ENCODE measurements at regions not wholly inside any gene's neighbourhood (a gene's known extent, or its start where the extent isn't known, plus 50 kb on each side); places are given as distances from the start of the nearest gene placed in this dataset.

- H3K4me3 ChIP-seq (ENCODE audit: low read depth, low read length): no peak overlapping the region
- WGBS (ENCODE audit: insufficient coverage): no CpG with 5 or more reads among the region's 4 CpGs
- no peak overlapping the region for H3K27ac ChIP-seq (ENCODE audit: low read depth, low read length)
Observed at GRCh38 chr6:29884261-29884660, 56.6 kb downstream of the HLA-G start.

DNA sequence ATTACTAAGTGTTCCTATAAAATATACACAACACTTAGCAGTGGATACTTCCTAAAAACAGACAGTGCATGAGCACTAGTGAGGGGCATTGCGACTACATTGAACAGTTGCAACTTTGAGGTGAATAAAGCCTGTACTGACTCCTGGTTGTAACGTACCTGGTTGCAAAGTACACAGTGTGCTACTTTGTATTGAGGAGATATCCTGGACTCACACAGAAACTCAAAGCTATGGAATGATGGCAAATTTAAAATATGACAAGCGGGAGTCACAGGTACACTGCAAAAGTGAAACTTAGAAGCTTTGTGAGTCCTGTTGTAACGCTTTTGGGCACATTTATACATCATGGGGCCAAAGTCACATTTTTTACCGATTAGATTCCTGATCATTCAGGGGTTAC, 55.6 kb upstream of the HLA-A start:
- Histone ChIP-seq H3K36me3 (ENCODE audit: control insufficient read depth, insufficient read depth, low read length) (no peaks in the 10 kb centered on the region), H3K27me3 (ENCODE audit: control insufficient read depth, insufficient read depth, low read length) (peaks cover 12% of the 10 kb centered on the region), H3K4me3 (ENCODE audit: low read depth, low read length) (no peak overlapping the region), H3K27ac (ENCODE audit: low read depth, low read length) (no peak overlapping the region), H3K9me3 (ENCODE audit: control insufficient read depth, insufficient read depth, low read length) (no peaks in the 10 kb centered on the region), H3K4me1 (ENCODE audit: control insufficient read depth, insufficient read depth, low read length) (peaks cover 19% of the 10 kb centered on the region)
- 100% methylated on average over 1 of the region's 5 CpGs for WGBS (ENCODE audit: insufficient coverage)
- DNase-seq (ENCODE audit: low read depth in 4 of 6, low spot score in 6 of 6): no peak

More at GRCh38 chr6:29884261-29884660, 56.6 kb downstream of the HLA-G start:
- DNase-seq (ENCODE audit: low read depth in 4 of 6, low spot score in 6 of 6): no peak
- H3K4me1 ChIP-seq (ENCODE audit: control insufficient read depth, insufficient read depth, low read length): peaks cover 19% of the 10 kb centered on the region
- no peaks in the 10 kb centered on the region for H3K9me3 ChIP-seq (ENCODE audit: control insufficient read depth, insufficient read depth, low read length)
- H3K27me3 ChIP-seq (ENCODE audit: control insufficient read depth, insufficient read depth, low read length): peaks cover 12% of the 10 kb centered on the region
- no peaks in the 10 kb centered on the region for H3K36me3 ChIP-seq (ENCODE audit: control insufficient read depth, insufficient read depth, low read length)

DNA sequence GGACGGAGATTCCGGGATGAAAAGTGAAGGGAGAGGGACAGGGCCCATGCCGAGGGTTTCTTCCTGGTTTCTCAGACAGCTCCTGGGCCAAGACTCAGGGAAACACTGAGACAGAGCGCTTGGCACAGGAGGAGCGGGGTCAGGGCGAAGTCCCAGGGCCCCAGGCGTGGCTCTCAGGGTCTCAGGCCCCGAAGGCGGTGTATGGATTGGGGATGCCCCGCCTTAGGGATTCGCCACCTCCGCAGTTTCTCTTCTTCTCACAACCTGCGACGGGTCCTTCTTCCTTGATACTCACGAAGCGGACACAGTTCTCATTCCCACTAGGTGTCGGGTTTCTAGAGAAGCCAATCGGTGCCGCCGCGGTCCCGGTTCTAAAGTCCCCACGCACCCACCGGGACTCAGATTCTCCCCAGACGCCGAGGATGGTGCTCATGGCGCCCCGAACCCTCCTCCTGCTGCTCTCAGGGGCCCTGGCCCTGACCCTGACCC, 55.0 kb upstream of the HLA-A start:
- peaks cover 19% of the 10 kb centered on the region for H3K4me1 ChIP-seq (ENCODE audit: control insufficient read depth, insufficient read depth, low read length)
- H3K4me3 ChIP-seq (ENCODE audit: low read depth, low read length): peak overlapping the region; percentile 65
- H3K27ac ChIP-seq (ENCODE audit: low read depth, low read length): no peak overlapping the region
- peaks cover 12% of the 10 kb centered on the region for H3K27me3 ChIP-seq (ENCODE audit: control insufficient read depth, insufficient read depth, low read length)
- WGBS (ENCODE audit: insufficient coverage): 2% methylated on average over 10 of the region's 28 CpGs
- H3K36me3 ChIP-seq (ENCODE audit: control insufficient read depth, insufficient read depth, low read length): no peaks in the 10 kb centered on the region
- no peaks in the 10 kb centered on the region for H3K9me3 ChIP-seq (ENCODE audit: control insufficient read depth, insufficient read depth, low read length)
- peak in 2 of 6 donors; percentile 24 to 38 for DNase-seq (ENCODE audit: low read depth in 4 of 6, low spot score in 6 of 6)

DNA sequence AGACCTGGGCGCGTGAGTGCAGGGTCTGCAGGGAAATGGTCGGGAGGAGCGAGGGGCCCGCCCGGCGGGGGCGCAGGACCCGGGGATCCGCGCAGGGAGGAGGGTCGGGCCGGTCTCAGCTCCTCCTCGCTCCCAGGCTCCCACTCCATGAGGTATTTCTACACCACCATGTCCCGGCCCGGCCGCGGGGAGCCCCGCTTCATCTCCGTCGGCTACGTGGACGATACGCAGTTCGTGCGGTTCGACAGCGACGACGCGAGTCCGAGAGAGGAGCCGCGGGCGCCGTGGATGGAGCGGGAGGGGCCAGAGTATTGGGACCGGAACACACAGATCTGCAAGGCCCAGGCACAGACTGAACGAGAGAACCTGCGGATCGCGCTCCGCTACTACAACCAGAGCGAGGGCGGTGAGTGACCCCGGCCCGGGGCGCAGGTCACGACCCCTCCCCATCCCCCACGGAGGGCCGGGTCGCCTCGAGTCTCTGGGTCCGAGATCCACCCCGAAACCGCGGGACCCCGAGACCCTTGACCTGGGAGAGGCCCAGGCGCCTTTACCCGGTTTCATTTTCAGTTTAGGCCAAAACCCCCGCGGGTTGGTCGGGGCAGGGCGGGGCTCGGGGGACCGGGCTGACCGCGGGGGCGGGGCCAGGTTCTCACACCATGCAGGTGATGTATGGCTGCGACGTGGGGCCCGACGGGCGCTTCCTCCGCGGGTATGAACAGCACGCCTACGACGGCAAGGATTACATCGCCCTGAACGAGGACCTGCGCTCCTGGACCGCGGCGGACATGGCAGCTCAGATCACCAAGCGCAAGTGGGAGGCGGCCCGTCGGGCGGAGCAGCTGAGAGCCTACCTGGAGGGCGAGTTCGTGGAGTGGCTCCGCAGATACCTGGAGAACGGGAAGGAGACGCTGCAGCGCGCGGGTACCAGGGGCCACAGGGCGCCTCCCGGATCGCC, 54.2 kb upstream of the HLA-A start:
- no peaks in the 10 kb centered on the region for H3K9me3 ChIP-seq (ENCODE audit: control insufficient read depth, insufficient read depth, low read length)
- DNase-seq (ENCODE audit: low read depth in 4 of 6, low spot score in 6 of 6): peak in 2 of 6 donors; percentile 45 to 54
- peak overlapping the region; percentile 25 for H3K27ac ChIP-seq (ENCODE audit: low read depth, low read length)
- H3K27me3 ChIP-seq (ENCODE audit: control insufficient read depth, insufficient read depth, low read length): peaks cover 12% of the 10 kb centered on the region
- 2% methylated on average over 35 of the region's 101 CpGs for WGBS (ENCODE audit: insufficient coverage)
- peaks cover 19% of the 10 kb centered on the region for H3K4me1 ChIP-seq (ENCODE audit: control insufficient read depth, insufficient read depth, low read length)
- peak overlapping the region; percentile 65 for H3K4me3 ChIP-seq (ENCODE audit: low read depth, low read length)
- no peaks in the 10 kb centered on the region for H3K36me3 ChIP-seq (ENCODE audit: control insufficient read depth, insufficient read depth, low read length)
